HCT116 (cell line): ENCODE measurements at regions not wholly inside any gene's neighbourhood (a gene's known extent, or its start where the extent isn't known, plus 50 kb on each side); places are given as distances from the start of the nearest gene placed in this dataset.

Source experiments
- ATAC-seq: fragments of 200-7000 bp; cut with Tn5 transposase; 2 replicates; pipeline ENCODE4 v1.9.1; 2020; ENCODE audit warnings: mild to moderate bottlenecking, moderate library complexity
- BruUV-seq: library from RNA; stranded (reverse); fragments of 400-500 nt; replicated peaks from 2 replicates; lab custom pipeline; 2021; lab: Mats Ljungman, UMichigan
- CTCF ChIA-PET: fragments of 300-600 bp; sonication (Branson Sonifier 250); formaldehyde crosslinking; loops from one replicate; lab custom pipeline; 2021; ENCODE audit warnings: antibody characterized with exemption; lab: Charles Lee
- POLR2A ChIA-PET: fragments of 300-600, 350-600 bp; sonication (Branson Sonifier 250); formaldehyde crosslinking; loops from one replicate; lab custom pipeline; 2021; ENCODE audit warnings: antibody characterized with exemption; lab: Charles Lee
- RAD21 ChIA-PET, 2 experiments: fragments of 300-600 bp; sonication (Branson Sonifier 250); formaldehyde crosslinking; loops; one replicate each; lab custom pipeline; 2023; ENCODE audit warnings: low total read pairs in 2 of 2; ENCODE audit not compliant: uncharacterized antibody in 2 of 2, unreplicated experiment in 2 of 2, low non-redundant PET in 1 of 2; lab: Charles Lee
- DNase-seq: peaks from one replicate; pipeline ENCODE4 v3.0.0-alpha.2; 2010; ENCODE audit warnings: low read depth, low spot score
- H2AFZ ChIP-seq: fragments of 200-600 bp; shearing (Covaris generic), sonication (generic); 2 replicates; pipeline ENCODE4 v1.6.1; 2017; ENCODE audit warnings: low read depth, mixed run types, mixed read lengths, antibody characterized with exemption, low read length; ENCODE audit not compliant: poor library complexity, severe bottlenecking
- H3K27ac ChIP-seq: 2 replicates; pipeline ENCODE4 v1.5.1; 2012; ENCODE audit warnings: low read depth, low read length
- H3K27me3 ChIP-seq: fragments of 200-600 bp; sonication (generic); 2 replicates; pipeline ENCODE4 v1.6.1; 2016; ENCODE audit warnings: mixed run types, low read length, mixed read lengths; ENCODE audit not compliant: insufficient read depth
- H3K36me3 ChIP-seq, 2 experiments: fragments of 200-500 bp in 1 of 2; fragments of 200-600 bp in 1 of 2; sonication (Bioruptor generic) in 1 of 2; sonication (generic) in 1 of 2; 2 replicates each; pipeline versions ENCODE4 v1.5.1 to v1.6.1; 2014 to 2016; ENCODE audit warnings: low read length in 2 of 2, inconsistent platforms in 1 of 2, mixed read lengths in 1 of 2, mixed run types in 1 of 2; ENCODE audit not compliant: insufficient read depth in 2 of 2, control insufficient read depth in 1 of 2
- H3K4me1 ChIP-seq, 2 experiments: fragments of 200-600 bp in 1 of 2; sonication (generic) in 1 of 2; 2 replicates each; pipeline versions ENCODE4 v1.5.1 to v1.6.1; 2012 to 2017; ENCODE audit warnings: low read length in 2 of 2, inconsistent platforms in 1 of 2, mild to moderate bottlenecking in 1 of 2, mixed read lengths in 1 of 2, mixed run types in 1 of 2, moderate library complexity in 1 of 2; ENCODE audit not compliant: insufficient read depth in 2 of 2, control insufficient read depth in 1 of 2
- H3K4me2 ChIP-seq: fragments of 200-600 bp; sonication (generic); 2 replicates; pipeline ENCODE4 v1.6.1; 2017; ENCODE audit warnings: mixed run types, low read length, mixed read lengths
- H3K4me3 ChIP-seq, 2 experiments: fragments of 200-600 bp in 1 of 2; sonication (generic) in 1 of 2; replicated peaks in 1 of 2; 2 replicates each; pipeline ENCODE4 v1.5.1; 2011 to 2016; ENCODE audit warnings: low read length in 2 of 2, control low read depth in 1 of 2, low read depth in 1 of 2, mild to moderate bottlenecking in 1 of 2, mixed read lengths in 1 of 2, mixed run types in 1 of 2
- H3K79me2 ChIP-seq: fragments of 200-600 bp; sonication (generic); 2 replicates; pipeline ENCODE4 v1.6.1; 2017; ENCODE audit warnings: mild to moderate bottlenecking, mixed run types, low read length, moderate library complexity, mixed read lengths; ENCODE audit not compliant: insufficient read depth
- H3K9ac ChIP-seq: fragments of 200-600 bp; sonication (generic); 2 replicates; pipeline ENCODE4 v1.6.1; 2016; ENCODE audit warnings: low read length, mixed read lengths
- H3K9me2 ChIP-seq: fragments of 200-600 bp; sonication (generic), shearing (Covaris generic); 2 replicates; pipeline ENCODE4 v1.6.1; 2017; ENCODE audit warnings: mixed run types, mild to moderate bottlenecking, moderate library complexity; ENCODE audit not compliant: insufficient read depth
- H3K9me3 ChIP-seq, 2 experiments: fragments of 200-500 bp in 1 of 2; fragments of 200-600 bp in 1 of 2; sonication (Bioruptor generic) in 1 of 2; sonication (generic) in 1 of 2; 2 replicates each; pipeline ENCODE4 v1.6.1; 2014 to 2017; ENCODE audit warnings: low read length in 2 of 2, mixed read lengths in 2 of 2, inconsistent platforms in 1 of 2, low read depth in 1 of 2, mild to moderate bottlenecking in 1 of 2, mixed run types in 1 of 2, moderate library complexity in 1 of 2; ENCODE audit not compliant: control insufficient read depth in 1 of 2, insufficient read depth in 1 of 2
- H4K20me1 ChIP-seq: fragments of 200-600 bp; sonication (generic), shearing (Covaris generic); 2 replicates; pipeline ENCODE4 v1.6.1; 2017; ENCODE audit warnings: mixed run types, mild to moderate bottlenecking, moderate library complexity; ENCODE audit not compliant: insufficient read depth
- CBX3 ChIP-seq: IDR thresholded peaks from 2 replicates; pipeline ENCODE4 v1.6.1; 2012; ENCODE audit warnings: low read depth
- CEBPB ChIP-seq: IDR thresholded peaks from 2 replicates; pipeline ENCODE4 v1.6.1; 2012; ENCODE audit warnings: low read depth
- ELF1 ChIP-seq: IDR thresholded peaks from 2 replicates; pipeline ENCODE4 v1.6.1; 2012; ENCODE audit warnings: low read depth, borderline replicate concordance
- EZH2phosphoT487 ChIP-seq: fragments of 200-600 bp; IDR thresholded peaks from 2 replicates; pipeline ENCODE4 v1.6.1; 2018; ENCODE audit warnings: antibody characterized with exemption, borderline replicate concordance
- FOSL1 ChIP-seq: IDR thresholded peaks from 2 replicates; pipeline ENCODE4 v1.6.1; 2012; ENCODE audit warnings: low read depth
- POLR2A ChIP-seq: IDR thresholded peaks from 2 replicates; pipeline ENCODE4 v1.7.0; 2011; ENCODE audit warnings: borderline replicate concordance; ENCODE audit not compliant: insufficient read depth, insufficient read length; ENCODE audit errors: extremely low read depth
- POLR2AphosphoS5 ChIP-seq: IDR thresholded peaks from 2 replicates; pipeline ENCODE4 v1.6.1; 2011; ENCODE audit warnings: mild to moderate bottlenecking, low read depth, low read length, moderate library complexity
- SIN3A ChIP-seq: IDR thresholded peaks from 2 replicates; pipeline ENCODE4 v1.6.1; 2012; ENCODE audit warnings: low read depth
- TCF7L2 ChIP-seq: IDR thresholded peaks from 2 replicates; pipeline ENCODE4 v1.7.0; 2011; ENCODE audit warnings: borderline replicate concordance, inconsistent platforms; ENCODE audit not compliant: insufficient read depth, insufficient read length; ENCODE audit errors: extremely low read depth
- YY1 ChIP-seq: IDR thresholded peaks from 2 replicates; pipeline ENCODE4 v1.6.1; 2011; ENCODE audit warnings: low read length, low read depth, moderate library complexity, mild to moderate bottlenecking; ENCODE audit not compliant: insufficient replicate concordance; ENCODE audit errors: extremely low read depth
- ZFX ChIP-seq: fragments of 450-650 bp; IDR thresholded peaks from 2 replicates; pipeline ENCODE4 v1.6.1; 2017
- ZNF274 ChIP-seq: fragments of 200-500 bp; sonication (Bioruptor generic); IDR thresholded peaks from 2 replicates; pipeline ENCODE4 v1.6.1; 2014; ENCODE audit warnings: mild to moderate bottlenecking, low read depth, low read length, inconsistent platforms
- intact Hi-C: fragments of 100-400 bp; cut with micrococcal nuclease; formaldehyde crosslinking; loops from 2 replicates; pipeline ENCODE4 v1.10.0; 2022
- TF ChIP-seq, protein P1 (sequence below): IDR thresholded peaks from 2 replicates; pipeline ENCODE4 v1.6.1; 2011; ENCODE audit warnings: mild to moderate bottlenecking, low read length, moderate library complexity; ENCODE audit not compliant: insufficient replicate concordance; ENCODE audit errors: extremely low read depth
- TF ChIP-seq, protein P2 (sequence below): IDR thresholded peaks from 2 replicates; pipeline ENCODE4 v1.6.1; 2012; ENCODE audit warnings: low read depth
- TF ChIP-seq, protein P3 (sequence below): IDR thresholded peaks from 2 replicates; pipeline ENCODE4 v1.6.1; 2012

DNA sequence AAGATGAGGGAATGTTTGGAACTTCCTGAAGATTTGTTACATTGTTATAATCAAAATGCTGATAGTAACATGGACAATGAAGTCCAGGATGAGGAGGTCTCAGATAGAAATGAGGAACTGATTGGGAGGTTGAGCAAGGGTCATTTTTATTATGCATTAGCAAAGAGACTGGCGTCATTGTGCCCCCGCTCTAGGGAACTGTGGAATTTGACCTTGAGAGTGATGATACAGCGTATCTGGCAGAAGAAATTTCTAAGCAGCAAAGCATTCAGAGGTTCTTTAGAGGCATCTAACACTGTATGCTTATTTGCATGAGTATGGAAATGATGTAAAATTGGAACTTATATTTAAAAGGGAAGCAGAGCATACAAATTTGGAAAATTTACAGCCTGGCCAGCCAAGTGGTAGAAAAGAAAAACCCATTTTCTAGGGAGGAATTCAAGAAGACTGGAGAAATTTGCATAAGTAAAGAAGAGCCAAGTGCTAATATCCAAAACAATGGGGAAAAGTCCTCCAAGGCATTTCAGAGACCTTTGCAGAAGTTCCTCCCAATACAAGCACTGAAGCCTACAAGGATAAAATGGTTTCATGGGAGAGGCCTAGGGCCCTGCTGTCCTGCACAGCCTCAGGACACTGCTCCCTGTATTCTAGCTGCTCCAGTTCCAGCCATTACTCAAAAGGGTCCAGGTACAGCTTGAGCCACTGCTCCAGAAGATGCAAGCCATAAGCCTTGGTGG is 483.0 kb upstream of the NDST4 start:
- no peaks in the 10 kb centered on the region for H4K20me1 ChIP-seq
- no peak overlapping the region for H3K27ac ChIP-seq
- H3K36me3 ChIP-seq: no peaks in the 10 kb centered on the region
- POLR2A ChIA-PET: no interaction called here
- H3K4me2 ChIP-seq: no peak overlapping the region
- no peaks in the 10 kb centered on the region for H3K79me2 ChIP-seq
- H3K4me3 ChIP-seq: no peak overlapping the region
- TF ChIP-seq ZFX (no peak), POLR2A (no peak), CEBPB (no peak), EZH2phosphoT487 (no peak), FOSL1 (no peak), ELF1 (no peak), CBX3 (no peak), SIN3A (no peak), TCF7L2 (no peak), YY1 (no peak), POLR2AphosphoS5 (no peak), ZNF274 (no peak)
- TF ChIP-seq, protein P1, sequence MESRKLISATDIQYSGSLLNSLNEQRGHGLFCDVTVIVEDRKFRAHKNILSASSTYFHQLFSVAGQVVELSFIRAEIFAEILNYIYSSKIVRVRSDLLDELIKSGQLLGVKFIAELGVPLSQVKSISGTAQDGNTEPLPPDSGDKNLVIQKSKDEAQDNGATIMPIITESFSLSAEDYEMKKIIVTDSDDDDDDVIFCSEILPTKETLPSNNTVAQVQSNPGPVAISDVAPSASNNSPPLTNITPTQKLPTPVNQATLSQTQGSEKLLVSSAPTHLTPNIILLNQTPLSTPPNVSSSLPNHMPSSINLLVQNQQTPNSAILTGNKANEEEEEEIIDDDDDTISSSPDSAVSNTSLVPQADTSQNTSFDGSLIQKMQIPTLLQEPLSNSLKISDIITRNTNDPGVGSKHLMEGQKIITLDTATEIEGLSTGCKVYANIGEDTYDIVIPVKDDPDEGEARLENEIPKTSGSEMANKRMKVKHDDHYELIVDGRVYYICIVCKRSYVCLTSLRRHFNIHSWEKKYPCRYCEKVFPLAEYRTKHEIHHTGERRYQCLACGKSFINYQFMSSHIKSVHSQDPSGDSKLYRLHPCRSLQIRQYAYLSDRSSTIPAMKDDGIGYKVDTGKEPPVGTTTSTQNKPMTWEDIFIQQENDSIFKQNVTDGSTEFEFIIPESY: no peak
- TF ChIP-seq, protein P2, sequence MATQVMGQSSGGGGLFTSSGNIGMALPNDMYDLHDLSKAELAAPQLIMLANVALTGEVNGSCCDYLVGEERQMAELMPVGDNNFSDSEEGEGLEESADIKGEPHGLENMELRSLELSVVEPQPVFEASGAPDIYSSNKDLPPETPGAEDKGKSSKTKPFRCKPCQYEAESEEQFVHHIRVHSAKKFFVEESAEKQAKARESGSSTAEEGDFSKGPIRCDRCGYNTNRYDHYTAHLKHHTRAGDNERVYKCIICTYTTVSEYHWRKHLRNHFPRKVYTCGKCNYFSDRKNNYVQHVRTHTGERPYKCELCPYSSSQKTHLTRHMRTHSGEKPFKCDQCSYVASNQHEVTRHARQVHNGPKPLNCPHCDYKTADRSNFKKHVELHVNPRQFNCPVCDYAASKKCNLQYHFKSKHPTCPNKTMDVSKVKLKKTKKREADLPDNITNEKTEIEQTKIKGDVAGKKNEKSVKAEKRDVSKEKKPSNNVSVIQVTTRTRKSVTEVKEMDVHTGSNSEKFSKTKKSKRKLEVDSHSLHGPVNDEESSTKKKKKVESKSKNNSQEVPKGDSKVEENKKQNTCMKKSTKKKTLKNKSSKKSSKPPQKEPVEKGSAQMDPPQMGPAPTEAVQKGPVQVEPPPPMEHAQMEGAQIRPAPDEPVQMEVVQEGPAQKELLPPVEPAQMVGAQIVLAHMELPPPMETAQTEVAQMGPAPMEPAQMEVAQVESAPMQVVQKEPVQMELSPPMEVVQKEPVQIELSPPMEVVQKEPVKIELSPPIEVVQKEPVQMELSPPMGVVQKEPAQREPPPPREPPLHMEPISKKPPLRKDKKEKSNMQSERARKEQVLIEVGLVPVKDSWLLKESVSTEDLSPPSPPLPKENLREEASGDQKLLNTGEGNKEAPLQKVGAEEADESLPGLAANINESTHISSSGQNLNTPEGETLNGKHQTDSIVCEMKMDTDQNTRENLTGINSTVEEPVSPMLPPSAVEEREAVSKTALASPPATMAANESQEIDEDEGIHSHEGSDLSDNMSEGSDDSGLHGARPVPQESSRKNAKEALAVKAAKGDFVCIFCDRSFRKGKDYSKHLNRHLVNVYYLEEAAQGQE: no peak
- TF ChIP-seq, protein P3, sequence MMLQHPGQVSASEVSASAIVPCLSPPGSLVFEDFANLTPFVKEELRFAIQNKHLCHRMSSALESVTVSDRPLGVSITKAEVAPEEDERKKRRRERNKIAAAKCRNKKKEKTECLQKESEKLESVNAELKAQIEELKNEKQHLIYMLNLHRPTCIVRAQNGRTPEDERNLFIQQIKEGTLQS: no peak
- H3K4me1 ChIP-seq: no peaks in the 10 kb centered on the region
- BruUV-seq: no TSS peak
- no peak overlapping the region for H3K9ac ChIP-seq
- CTCF ChIA-PET: no interaction called here
- intact Hi-C loops: no loop called here
- no peak for ATAC-seq
- H2AFZ ChIP-seq: no peak overlapping the region
- H3K27me3 ChIP-seq: no peaks in the 10 kb centered on the region
- H3K9me2 ChIP-seq: no peaks in the 10 kb centered on the region
- RAD21 ChIA-PET: no interaction called here
- DNase-seq: no peak
- H3K9me3 ChIP-seq: no peaks in the 10 kb centered on the region
